Thyroid gland (tissue), 4 donors: ENCODE measurements at regions not wholly inside any gene's neighbourhood (a gene's known extent, or its start where the extent isn't known, plus 50 kb on each side); places are given as distances from the start of the nearest gene placed in this dataset.
"Not testable (repeated sequence)": the region's sequence is repeated elsewhere in the genome, so short reads cannot be mapped to it uniquely, and the experiment has no call there.

Experiments used
- POLR2A ChIP-seq, 2 donors: fragments of 450-650 bp; IDR thresholded peaks; one replicate each; pipeline ENCODE4 v1.6.1; 2017; ENCODE audit warnings: antibody characterized with exemption in 2 of 2, mild to moderate bottlenecking in 2 of 2, moderate library complexity in 1 of 2
- TF ChIP-seq, protein P1 (sequence below), 6 experiments: fragments of 200-600 bp in 3 of 6; fragments of 450-650 bp in 3 of 6; sonication (generic) in 3 of 6; IDR thresholded peaks; one replicate each; pipeline ENCODE4 v1.5.1; 2016 to 2019; ENCODE audit warnings: antibody characterized with exemption in 6 of 6, mild to moderate bottlenecking in 2 of 6, inconsistent platforms in 1 of 6, moderate library complexity in 1 of 6

- TF ChIP-seq, protein P1, sequence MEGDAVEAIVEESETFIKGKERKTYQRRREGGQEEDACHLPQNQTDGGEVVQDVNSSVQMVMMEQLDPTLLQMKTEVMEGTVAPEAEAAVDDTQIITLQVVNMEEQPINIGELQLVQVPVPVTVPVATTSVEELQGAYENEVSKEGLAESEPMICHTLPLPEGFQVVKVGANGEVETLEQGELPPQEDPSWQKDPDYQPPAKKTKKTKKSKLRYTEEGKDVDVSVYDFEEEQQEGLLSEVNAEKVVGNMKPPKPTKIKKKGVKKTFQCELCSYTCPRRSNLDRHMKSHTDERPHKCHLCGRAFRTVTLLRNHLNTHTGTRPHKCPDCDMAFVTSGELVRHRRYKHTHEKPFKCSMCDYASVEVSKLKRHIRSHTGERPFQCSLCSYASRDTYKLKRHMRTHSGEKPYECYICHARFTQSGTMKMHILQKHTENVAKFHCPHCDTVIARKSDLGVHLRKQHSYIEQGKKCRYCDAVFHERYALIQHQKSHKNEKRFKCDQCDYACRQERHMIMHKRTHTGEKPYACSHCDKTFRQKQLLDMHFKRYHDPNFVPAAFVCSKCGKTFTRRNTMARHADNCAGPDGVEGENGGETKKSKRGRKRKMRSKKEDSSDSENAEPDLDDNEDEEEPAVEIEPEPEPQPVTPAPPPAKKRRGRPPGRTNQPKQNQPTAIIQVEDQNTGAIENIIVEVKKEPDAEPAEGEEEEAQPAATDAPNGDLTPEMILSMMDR (IDR thresholded peaks at IDR 0.05) = not testable (repeated sequence)
- not testable (repeated sequence) for TF ChIP-seq POLR2A (IDR thresholded peaks at IDR 0.05)
These were observed 85.8 kb upstream of the POMZP3 start for GRCh38 chr7:76712926-76713325.
